ENCODE measurements at regions not wholly inside any gene's neighbourhood (a gene's known extent, or its start where the extent isn't known, plus 50 kb on each side); places are given as distances from the start of the nearest gene placed in this dataset.

GRCh38 chr5:162227075-162227474 lies 159.5 kb downstream of the GABRG2 start:
- DNase-seq (no peak), FAIRE-seq (no peak)
- H3K4me3 ChIP-seq (ENCODE audit: low read length in 3 of 3) = no peak overlapping the region
- no peaks in the 10 kb centered on the region for H3K36me3 ChIP-seq (ENCODE audit: control insufficient read depth in 2 of 3, insufficient read depth in 3 of 3, low read length in 3 of 3)
- H3K4me1 ChIP-seq (ENCODE audit: control insufficient read depth in 2 of 3, insufficient read depth in 2 of 3, low read depth in 1 of 3, low read length in 3 of 3) = no peaks in the 10 kb centered on the region
- TF ChIP-seq, protein P1, sequence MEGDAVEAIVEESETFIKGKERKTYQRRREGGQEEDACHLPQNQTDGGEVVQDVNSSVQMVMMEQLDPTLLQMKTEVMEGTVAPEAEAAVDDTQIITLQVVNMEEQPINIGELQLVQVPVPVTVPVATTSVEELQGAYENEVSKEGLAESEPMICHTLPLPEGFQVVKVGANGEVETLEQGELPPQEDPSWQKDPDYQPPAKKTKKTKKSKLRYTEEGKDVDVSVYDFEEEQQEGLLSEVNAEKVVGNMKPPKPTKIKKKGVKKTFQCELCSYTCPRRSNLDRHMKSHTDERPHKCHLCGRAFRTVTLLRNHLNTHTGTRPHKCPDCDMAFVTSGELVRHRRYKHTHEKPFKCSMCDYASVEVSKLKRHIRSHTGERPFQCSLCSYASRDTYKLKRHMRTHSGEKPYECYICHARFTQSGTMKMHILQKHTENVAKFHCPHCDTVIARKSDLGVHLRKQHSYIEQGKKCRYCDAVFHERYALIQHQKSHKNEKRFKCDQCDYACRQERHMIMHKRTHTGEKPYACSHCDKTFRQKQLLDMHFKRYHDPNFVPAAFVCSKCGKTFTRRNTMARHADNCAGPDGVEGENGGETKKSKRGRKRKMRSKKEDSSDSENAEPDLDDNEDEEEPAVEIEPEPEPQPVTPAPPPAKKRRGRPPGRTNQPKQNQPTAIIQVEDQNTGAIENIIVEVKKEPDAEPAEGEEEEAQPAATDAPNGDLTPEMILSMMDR (IDR thresholded peaks at IDR 0.05; ENCODE audit: borderline replicate concordance, extremely low read depth, insufficient read depth) = no peak
- intact Hi-C loops (cut with DNase I) = no loop called here
- no peak overlapping the region for H3K9ac ChIP-seq (ENCODE audit: low read length in 3 of 3)
- H3K27me3 ChIP-seq (ENCODE audit: control insufficient read depth, insufficient read depth, low read length) = no peaks in the 10 kb centered on the region
- H3K27ac ChIP-seq (ENCODE audit: low read depth in 2 of 2, low read length in 2 of 2) = no peak overlapping the region
- H3K9me3 ChIP-seq (ENCODE audit: control insufficient read depth in 2 of 3, insufficient read depth in 1 of 3, low read length in 3 of 3) = no peaks in the 10 kb centered on the region

- Histone ChIP-seq H3K4me1 (ENCODE audit: control insufficient read depth in 2 of 3, insufficient read depth in 2 of 3, low read depth in 1 of 3, low read length in 3 of 3) (no peaks in the 10 kb centered on the region), H3K27ac (ENCODE audit: low read depth in 2 of 2, low read length in 2 of 2) (no peak overlapping the region), H3K36me3 (ENCODE audit: control insufficient read depth in 2 of 3, insufficient read depth in 3 of 3, low read length in 3 of 3) (no peaks in the 10 kb centered on the region), H3K4me3 (ENCODE audit: low read length in 3 of 3) (no peak overlapping the region), H3K9ac (ENCODE audit: low read length in 3 of 3) (no peak overlapping the region), H3K27me3 (ENCODE audit: control insufficient read depth, insufficient read depth, low read length) (no peaks in the 10 kb centered on the region), H3K9me3 (ENCODE audit: control insufficient read depth in 2 of 3, insufficient read depth in 1 of 3, low read length in 3 of 3) (no peaks in the 10 kb centered on the region)
- TF ChIP-seq, protein P1 (IDR thresholded peaks at IDR 0.05; ENCODE audit: borderline replicate concordance, extremely low read depth, insufficient read depth) = no peak
- no peak for FAIRE-seq
- intact Hi-C loops (cut with DNase I) = no loop called here
- no peak for DNase-seq
Observed at GRCh38 chr5:162230348-162230747, 162.8 kb downstream of the GABRG2 start.

GRCh38 chr5:162231522-162231921 lies 163.9 kb downstream of the GABRG2 start:
- no peak overlapping the region for H3K4me3 ChIP-seq (ENCODE audit: low read length in 3 of 3)
- no peaks in the 10 kb centered on the region for H3K36me3 ChIP-seq (ENCODE audit: control insufficient read depth in 2 of 3, insufficient read depth in 3 of 3, low read length in 3 of 3)
- intact Hi-C loops (cut with DNase I) = no loop called here
- H3K27me3 ChIP-seq (ENCODE audit: control insufficient read depth, insufficient read depth, low read length) = no peaks in the 10 kb centered on the region
- no peak overlapping the region for H3K9ac ChIP-seq (ENCODE audit: low read length in 3 of 3)
- DNase-seq (no peak), FAIRE-seq (no peak)
- TF ChIP-seq, protein P1 (IDR thresholded peaks at IDR 0.05; ENCODE audit: borderline replicate concordance, extremely low read depth, insufficient read depth) = no peak
- no peak overlapping the region for H3K27ac ChIP-seq (ENCODE audit: low read depth in 2 of 2, low read length in 2 of 2)
- H3K4me1 ChIP-seq (ENCODE audit: control insufficient read depth in 2 of 3, insufficient read depth in 2 of 3, low read depth in 1 of 3, low read length in 3 of 3) = no peaks in the 10 kb centered on the region
- peaks cover 0 to 6% (median 0%) of the 10 kb centered on the region in 3 donors for H3K9me3 ChIP-seq (ENCODE audit: control insufficient read depth in 2 of 3, insufficient read depth in 1 of 3, low read length in 3 of 3)

GRCh38 chr5:162240734-162241133 lies 173.2 kb downstream of the GABRG2 start:
- Histone ChIP-seq H3K27me3 (ENCODE audit: control insufficient read depth, insufficient read depth, low read length) (no peaks in the 10 kb centered on the region), H3K27ac (ENCODE audit: low read depth in 2 of 2, low read length in 2 of 2) (no peak overlapping the region), H3K9ac (ENCODE audit: low read length in 3 of 3) (no peak overlapping the region), H3K4me1 (ENCODE audit: control insufficient read depth in 2 of 3, insufficient read depth in 2 of 3, low read depth in 1 of 3, low read length in 3 of 3) (no peaks in the 10 kb centered on the region), H3K4me3 (ENCODE audit: low read length in 3 of 3) (no peak overlapping the region), H3K9me3 (ENCODE audit: control insufficient read depth in 2 of 3, insufficient read depth in 1 of 3, low read length in 3 of 3) (peaks cover 0 to 6% (median 0%) of the 10 kb centered on the region in 3 donors), H3K36me3 (ENCODE audit: control insufficient read depth in 2 of 3, insufficient read depth in 3 of 3, low read length in 3 of 3) (no peaks in the 10 kb centered on the region)
- FAIRE-seq (no peak), DNase-seq (no peak)
- intact Hi-C loops (cut with DNase I) = no loop called here
- TF ChIP-seq, protein P1 (IDR thresholded peaks at IDR 0.05; ENCODE audit: borderline replicate concordance, extremely low read depth, insufficient read depth) = no peak

All from kidney (tissue), 13 donors.